Gastroesophageal sphincter (tissue), 3 donors: ENCODE measurements at regions not wholly inside any gene's neighbourhood (a gene's known extent, or its start where the extent isn't known, plus 50 kb on each side); places are given as distances from the start of the nearest gene placed in this dataset.

Source experiments
- CTCF ChIP-seq, 4 experiments: fragments of 200-600 bp in 2 of 4; fragments of 450-650 bp in 2 of 4; sonication (generic) in 1 of 4; IDR thresholded peaks; one replicate each; pipeline ENCODE4 v1.5.1; 2017 to 2019; ENCODE audit warnings: antibody characterized with exemption in 4 of 4, mild to moderate bottlenecking in 2 of 4, moderate library complexity in 2 of 4
- POLR2A ChIP-seq, 2 donors: fragments of 450-650 bp; IDR thresholded peaks; one replicate each; pipeline ENCODE4 v1.6.1; 2017; ENCODE audit warnings: antibody characterized with exemption in 2 of 2, mild to moderate bottlenecking in 2 of 2, moderate library complexity in 1 of 2

- TF ChIP-seq POLR2A (IDR thresholded peaks at IDR 0.05) = no peak
- no peak for TF ChIP-seq CTCF (IDR thresholded peaks at IDR 0.05)
These were observed 64.2 kb upstream of the SMYD2 start for GRCh38 chr1:214216779-214217178.
